ENCODE measurements at regions not wholly inside any gene's neighbourhood (a gene's known extent, or its start where the extent isn't known, plus 50 kb on each side); places are given as distances from the start of the nearest gene placed in this dataset.

DNA sequence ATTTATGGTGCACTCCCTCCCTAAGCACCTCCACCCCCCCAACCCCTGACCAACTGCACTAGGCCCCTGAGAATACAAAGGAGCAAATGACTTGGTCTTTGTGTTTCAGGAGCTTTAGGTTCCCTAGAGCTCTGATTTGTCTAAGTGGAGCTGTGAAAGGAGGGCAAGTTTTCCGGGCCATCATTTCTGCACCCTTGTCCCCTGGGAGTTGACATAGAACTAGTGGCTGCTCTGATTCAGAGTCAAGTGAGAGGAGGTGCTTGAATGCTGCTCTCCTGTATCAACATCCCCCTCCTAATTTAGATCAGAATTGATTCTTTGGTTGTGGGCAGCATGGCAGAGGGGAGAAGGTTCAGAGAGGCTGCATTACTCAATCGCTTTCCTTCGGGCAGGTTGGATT, 391.6 kb downstream of the KCNRG start:
- TF ChIP-seq GATA2 (IDR thresholded peaks at IDR 0.05; ENCODE audit: low read depth, low read length) (no peak), GATA3 (IDR thresholded peaks at IDR 0.05; ENCODE audit: low read depth, low read length) (no peak)

Data from SH-SY5Y (cell line).